Vagina (tissue), 2 donors: ENCODE measurements at regions not wholly inside any gene's neighbourhood (a gene's known extent, or its start where the extent isn't known, plus 50 kb on each side); places are given as distances from the start of the nearest gene placed in this dataset.

ENCODE experiments used
- POLR2A ChIP-seq, 2 donors: fragments of 450-650 bp; IDR thresholded peaks; one replicate each; pipeline ENCODE4 v1.6.1; 2017; ENCODE audit warnings: antibody characterized with exemption in 2 of 2, mild to moderate bottlenecking in 2 of 2, moderate library complexity in 2 of 2
- TF ChIP-seq, protein P1 (sequence below), 3 experiments: fragments of 450-650 bp in 2 of 3; fragments of 200-600 bp in 1 of 3; sonication (generic) in 1 of 3; IDR thresholded peaks; one replicate each; pipeline ENCODE4 v1.5.1; 2017 to 2019; ENCODE audit warnings: antibody characterized with exemption in 3 of 3, mild to moderate bottlenecking in 2 of 3, moderate library complexity in 2 of 3

- TF ChIP-seq POLR2A (IDR thresholded peaks at IDR 0.05) = no peak
- TF ChIP-seq, protein P1, sequence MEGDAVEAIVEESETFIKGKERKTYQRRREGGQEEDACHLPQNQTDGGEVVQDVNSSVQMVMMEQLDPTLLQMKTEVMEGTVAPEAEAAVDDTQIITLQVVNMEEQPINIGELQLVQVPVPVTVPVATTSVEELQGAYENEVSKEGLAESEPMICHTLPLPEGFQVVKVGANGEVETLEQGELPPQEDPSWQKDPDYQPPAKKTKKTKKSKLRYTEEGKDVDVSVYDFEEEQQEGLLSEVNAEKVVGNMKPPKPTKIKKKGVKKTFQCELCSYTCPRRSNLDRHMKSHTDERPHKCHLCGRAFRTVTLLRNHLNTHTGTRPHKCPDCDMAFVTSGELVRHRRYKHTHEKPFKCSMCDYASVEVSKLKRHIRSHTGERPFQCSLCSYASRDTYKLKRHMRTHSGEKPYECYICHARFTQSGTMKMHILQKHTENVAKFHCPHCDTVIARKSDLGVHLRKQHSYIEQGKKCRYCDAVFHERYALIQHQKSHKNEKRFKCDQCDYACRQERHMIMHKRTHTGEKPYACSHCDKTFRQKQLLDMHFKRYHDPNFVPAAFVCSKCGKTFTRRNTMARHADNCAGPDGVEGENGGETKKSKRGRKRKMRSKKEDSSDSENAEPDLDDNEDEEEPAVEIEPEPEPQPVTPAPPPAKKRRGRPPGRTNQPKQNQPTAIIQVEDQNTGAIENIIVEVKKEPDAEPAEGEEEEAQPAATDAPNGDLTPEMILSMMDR (IDR thresholded peaks at IDR 0.05) = no peak
Observed at GRCh38 chr9:89879276-89879675, 274.5 kb downstream of the GADD45G start.
